ENCODE measurements at regions not wholly inside any gene's neighbourhood (a gene's known extent, or its start where the extent isn't known, plus 50 kb on each side); places are given as distances from the start of the nearest gene placed in this dataset.

GRCh38 chr17:21549107-21549687 lies 143.1 kb upstream of the KCNJ18 start:
- TF ChIP-seq TAF1 (IDR thresholded peaks at IDR 0.05; ENCODE audit: low read depth, low read length) (no peak), RFX5 (IDR thresholded peaks at IDR 0.05; ENCODE audit: borderline replicate concordance, low read depth, low read length) (no peak), MAFK (IDR thresholded peaks at IDR 0.05; ENCODE audit: low read depth, low read length) (no peak), MAX (IDR thresholded peaks at IDR 0.05) (no peak), CTCF (IDR thresholded peaks at IDR 0.05; ENCODE audit: control extremely low read depth in 1 of 3, insufficient read depth in 1 of 3, low read depth in 1 of 3, low read length in 3 of 3) (no peak), USF2 (IDR thresholded peaks at IDR 0.05; ENCODE audit: low read length) (no peak)
